Trophoblast cell (in vitro differentiated cells and primary cell): ENCODE measurements at regions not wholly inside any gene's neighbourhood (a gene's known extent, or its start where the extent isn't known, plus 50 kb on each side); places are given as distances from the start of the nearest gene placed in this dataset.

Experiments
- DNase-seq, 2 donors: peaks; one replicate each; pipeline ENCODE4 v3.0.0-alpha.2; 2016
- H2AFZ ChIP-seq: 2 replicates; pipeline ENCODE4 v1.6.1; 2013; ENCODE audit warnings: low read length, moderate library complexity, mild to moderate bottlenecking; ENCODE audit not compliant: insufficient read depth, poor library complexity
- H2AK5ac ChIP-seq: 2 replicates; pipeline ENCODE4 v1.6.1; 2013; ENCODE audit warnings: mild to moderate bottlenecking, low read length
- H2BK120ac ChIP-seq: 2 replicates; pipeline ENCODE4 v1.6.1; 2013; ENCODE audit warnings: low read length, mild to moderate bottlenecking, moderate library complexity; ENCODE audit not compliant: insufficient read depth, poor library complexity
- H2BK12ac ChIP-seq: 2 replicates; pipeline ENCODE4 v1.6.1; 2013; ENCODE audit warnings: mild to moderate bottlenecking, low read length, moderate library complexity
- H2BK5ac ChIP-seq: 2 replicates; pipeline ENCODE4 v1.6.1; 2013; ENCODE audit warnings: low read length, low read depth, moderate library complexity, mild to moderate bottlenecking; ENCODE audit not compliant: poor library complexity
- H3K14ac ChIP-seq: 2 replicates; pipeline ENCODE4 v1.6.1; 2013; ENCODE audit warnings: mild to moderate bottlenecking, low read length
- H3K18ac ChIP-seq: 2 replicates; pipeline ENCODE4 v1.6.1; 2013; ENCODE audit warnings: mild to moderate bottlenecking, low read length
- H3K23ac ChIP-seq: 2 replicates; pipeline ENCODE4 v1.6.1; 2013; ENCODE audit warnings: low read length
- H3K27ac ChIP-seq: 2 replicates; pipeline ENCODE4 v1.5.1; 2013; ENCODE audit warnings: low read depth, mild to moderate bottlenecking, inconsistent platforms, low read length, moderate library complexity
- H3K27me3 ChIP-seq: 2 replicates; pipeline ENCODE4 v1.6.1; 2013; ENCODE audit warnings: inconsistent platforms, mild to moderate bottlenecking, low read length, moderate library complexity; ENCODE audit not compliant: insufficient read depth
- H3K36me3 ChIP-seq, 2 experiments: 1 replicate in 1 of 2; 2 replicates in 1 of 2; pipeline ENCODE4 v1.6.1; 2013; ENCODE audit warnings: low read length in 2 of 2, mild to moderate bottlenecking in 2 of 2, moderate library complexity in 1 of 2; ENCODE audit not compliant: insufficient read depth in 2 of 2, control insufficient read depth in 1 of 2
- H3K4ac ChIP-seq: 2 replicates; pipeline ENCODE4 v1.6.1; 2013; ENCODE audit warnings: low read depth, mild to moderate bottlenecking, low read length, moderate library complexity
- H3K4me1 ChIP-seq, 2 experiments: 1 replicate in 1 of 2; 2 replicates in 1 of 2; pipeline ENCODE4 v1.6.1; 2013; ENCODE audit warnings: low read length in 2 of 2, mild to moderate bottlenecking in 2 of 2, moderate library complexity in 1 of 2; ENCODE audit not compliant: insufficient read depth in 2 of 2, control insufficient read depth in 1 of 2
- H3K4me2 ChIP-seq: 2 replicates; pipeline ENCODE4 v1.6.1; 2013; ENCODE audit warnings: inconsistent platforms, mild to moderate bottlenecking, low read length, moderate library complexity
- H3K4me3 ChIP-seq: 2 replicates; pipeline ENCODE4 v1.5.1; 2013; ENCODE audit warnings: mild to moderate bottlenecking, low read depth, low read length, inconsistent platforms
- H3K79me1 ChIP-seq: one replicate; pipeline ENCODE4 v1.6.1; 2013; ENCODE audit warnings: low read length
- H3K79me2 ChIP-seq: 2 replicates; pipeline ENCODE4 v1.6.1; 2013; ENCODE audit warnings: low read length, mild to moderate bottlenecking; ENCODE audit not compliant: control insufficient read depth, insufficient read depth, poor library complexity
- H3K9ac ChIP-seq: 2 replicates; pipeline ENCODE4 v1.6.1; 2013; ENCODE audit warnings: mild to moderate bottlenecking, low read length
- H3K9me3 ChIP-seq: 2 replicates; pipeline ENCODE4 v1.6.1; 2013; ENCODE audit warnings: low read depth, mild to moderate bottlenecking, control low read depth, inconsistent platforms, low read length; ENCODE audit not compliant: insufficient read depth
- H4K12ac ChIP-seq: 2 replicates; pipeline ENCODE4 v1.6.1; 2013; ENCODE audit warnings: low read depth, mild to moderate bottlenecking, low read length, moderate library complexity
- H4K8ac ChIP-seq: 2 replicates; pipeline ENCODE4 v1.6.1; 2013; ENCODE audit warnings: low read depth, mild to moderate bottlenecking, low read length, moderate library complexity
- H4K91ac ChIP-seq: one replicate; pipeline ENCODE4 v1.6.1; 2013; ENCODE audit warnings: low read depth, mild to moderate bottlenecking, low read length, moderate library complexity
- WGBS: extraction: QIAGEN DNeasy Blood & Tissue Kit; methylation state at CpG from one replicate; pipeline ENCODE4 v1.1.7; 2013; ENCODE audit warnings: missing lambda C conversion rate; ENCODE audit not compliant: insufficient read length, insufficient coverage; ENCODE audit errors: extremely low coverage; 5-methylcytosine and 5-hydroxymethylcytosine counted together

- H3K27ac ChIP-seq: no peak overlapping the region
- H3K4me2 ChIP-seq: no peak overlapping the region
- no peak overlapping the region for H2BK12ac ChIP-seq
- H4K8ac ChIP-seq: no peak overlapping the region
- H4K12ac ChIP-seq: no peak overlapping the region
- no peak overlapping the region for H3K14ac ChIP-seq
- H2AK5ac ChIP-seq: no peak overlapping the region
- H2AFZ ChIP-seq: no peak overlapping the region
- H3K9ac ChIP-seq: no peak overlapping the region
- H3K79me2 ChIP-seq: no peaks in the 10 kb centered on the region
- H3K9me3 ChIP-seq: no peaks in the 10 kb centered on the region
- no peak overlapping the region for H3K23ac ChIP-seq
- no peak overlapping the region for H3K4ac ChIP-seq
- no peak overlapping the region for H2BK5ac ChIP-seq
- no peak for DNase-seq
- H3K4me1 ChIP-seq: no peaks in the 10 kb centered on the region
- no CpG with 5 or more reads among the region's 2 CpGs for WGBS
- H3K4me3 ChIP-seq: no peak overlapping the region
- H4K91ac ChIP-seq: no peak overlapping the region
- H3K27me3 ChIP-seq: no peaks in the 10 kb centered on the region
- no peak overlapping the region for H3K18ac ChIP-seq
- H3K79me1 ChIP-seq: no peaks in the 10 kb centered on the region
- H3K36me3 ChIP-seq: no peaks in the 10 kb centered on the region
- H2BK120ac ChIP-seq: no peak overlapping the region
These were observed 205.5 kb upstream of the CDH11 start for GRCh38 chr16:65327346-65327745.

GRCh38 chr16:65323655-65324237 lies 201.9 kb upstream of the CDH11 start:
- no peaks in the 10 kb centered on the region for H3K9me3 ChIP-seq
- no peaks in the 10 kb centered on the region for H3K4me1 ChIP-seq
- H2BK120ac ChIP-seq: no peak overlapping the region
- no peak overlapping the region for H3K9ac ChIP-seq
- no peak overlapping the region for H2BK12ac ChIP-seq
- no peak overlapping the region for H3K4me3 ChIP-seq
- H3K23ac ChIP-seq: no peak overlapping the region
- no peak overlapping the region for H4K12ac ChIP-seq
- H3K14ac ChIP-seq: no peak overlapping the region
- H2AFZ ChIP-seq: no peak overlapping the region
- no peak for DNase-seq
- no peaks in the 10 kb centered on the region for H3K36me3 ChIP-seq
- H3K27ac ChIP-seq: no peak overlapping the region
- H4K8ac ChIP-seq: no peak overlapping the region
- no peak overlapping the region for H3K4me2 ChIP-seq
- no peak overlapping the region for H3K18ac ChIP-seq
- no CpG with 5 or more reads among the region's 2 CpGs for WGBS
- no peaks in the 10 kb centered on the region for H3K27me3 ChIP-seq
- no peak overlapping the region for H2AK5ac ChIP-seq
- no peaks in the 10 kb centered on the region for H3K79me1 ChIP-seq
- H4K91ac ChIP-seq: no peak overlapping the region
- H2BK5ac ChIP-seq: no peak overlapping the region
- H3K79me2 ChIP-seq: no peaks in the 10 kb centered on the region
- no peak overlapping the region for H3K4ac ChIP-seq

DNA sequence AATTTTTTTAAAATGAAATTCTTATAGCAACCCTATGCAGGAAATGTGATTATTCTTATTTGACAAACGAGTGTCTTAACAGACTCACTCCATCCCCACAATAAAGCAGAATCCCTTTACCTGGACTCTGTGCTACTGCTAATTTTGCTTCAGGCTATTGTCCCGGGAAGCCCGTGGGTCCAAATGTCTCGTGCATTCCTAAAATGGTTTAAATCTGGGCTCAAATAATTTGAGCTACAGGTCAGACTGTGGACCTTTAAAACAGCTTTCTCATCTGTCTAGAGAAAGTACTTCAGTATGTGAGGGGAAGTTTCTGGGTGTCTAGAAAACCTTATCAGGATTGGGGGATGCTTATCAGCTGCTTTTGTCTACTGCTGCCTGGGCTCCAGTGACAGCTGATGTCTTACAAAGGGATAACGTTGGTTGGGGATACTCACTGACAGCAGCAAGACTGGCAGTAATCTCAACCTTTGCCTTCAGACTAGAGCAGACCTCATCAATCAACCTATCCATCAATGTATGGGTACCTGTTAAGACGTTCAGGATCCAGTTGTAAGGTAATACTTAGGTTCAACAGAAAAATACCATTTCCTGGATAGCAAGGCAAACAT lies 197.9 kb upstream of the CDH11 start:
- Histone ChIP-seq H2AFZ (no peak overlapping the region), H3K23ac (no peak overlapping the region), H4K8ac (no peak overlapping the region), H2BK120ac (no peak overlapping the region), H2BK5ac (no peak overlapping the region), H3K4ac (no peak overlapping the region), H3K4me2 (no peak overlapping the region), H3K4me3 (no peak overlapping the region), H3K18ac (no peak overlapping the region), H3K4me1 (peaks cover 0 to 9% of the 10 kb centered on the region in 2 experiments), H3K36me3 (no peaks in the 10 kb centered on the region), H3K9me3 (no peaks in the 10 kb centered on the region), H2AK5ac (no peak overlapping the region), H4K91ac (no peak overlapping the region), H2BK12ac (no peak overlapping the region), H4K12ac (no peak overlapping the region), H3K14ac (no peak overlapping the region), H3K79me2 (no peaks in the 10 kb centered on the region), H3K27me3 (no peaks in the 10 kb centered on the region), H3K79me1 (peaks cover 6% of the 10 kb centered on the region), H3K9ac (no peak overlapping the region), H3K27ac (peak overlapping the region; percentile 1)
- no CpG with 5 or more reads among the region's 6 CpGs for WGBS
- DNase-seq: peak in 1 of 2 donors; percentile 35

DNA sequence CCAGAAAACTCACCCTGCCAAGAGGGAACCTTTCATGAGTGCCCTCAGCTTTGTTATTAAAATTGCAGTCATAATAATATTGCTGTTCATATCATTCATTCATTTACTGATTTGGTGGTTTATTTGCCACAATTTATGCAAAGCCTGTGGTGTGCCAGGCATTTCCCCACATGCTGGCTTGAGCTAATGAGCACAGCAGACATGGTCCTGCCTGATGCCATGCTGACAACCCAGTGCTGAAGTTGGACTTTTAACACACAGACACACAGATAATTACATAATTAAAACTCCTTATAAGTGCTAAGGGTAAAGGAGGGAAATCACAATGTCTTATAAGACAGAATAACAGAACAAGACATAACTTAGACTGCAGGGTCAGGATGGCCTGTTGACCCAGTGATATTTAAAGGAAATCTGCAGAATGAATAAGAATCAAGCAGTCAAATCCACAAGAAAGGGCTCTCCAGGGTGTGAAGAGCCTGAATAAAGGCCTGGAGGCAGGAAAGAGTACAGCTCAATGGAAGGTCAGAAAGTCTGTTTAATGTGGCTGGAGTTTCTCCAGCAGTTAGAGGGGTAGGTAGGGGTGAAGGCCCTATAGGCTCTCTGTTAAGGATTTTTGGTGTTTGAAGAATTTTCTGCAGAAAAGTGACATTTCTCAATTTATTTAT lies 196.9 kb upstream of the CDH11 start:
- Histone ChIP-seq H3K79me2 (no peaks in the 10 kb centered on the region), H3K27me3 (no peaks in the 10 kb centered on the region), H3K36me3 (no peaks in the 10 kb centered on the region), H3K9me3 (no peaks in the 10 kb centered on the region), H3K23ac (no peak overlapping the region), H4K12ac (no peak overlapping the region), H3K14ac (no peak overlapping the region), H3K27ac (peak overlapping the region; percentile 78), H2BK12ac (peak overlapping the region; percentile 80), H3K4ac (no peak overlapping the region), H3K4me2 (no peak overlapping the region), H3K79me1 (peaks cover 6% of the 10 kb centered on the region), H3K4me1 (peaks cover 0 to 9% of the 10 kb centered on the region in 2 experiments), H2AFZ (no peak overlapping the region), H3K4me3 (no peak overlapping the region), H2BK5ac (peak overlapping the region; percentile 87), H3K9ac (no peak overlapping the region), H4K91ac (peak overlapping the region; percentile 80), H2BK120ac (peak overlapping the region; percentile 79), H3K18ac (no peak overlapping the region), H2AK5ac (no peak overlapping the region), H4K8ac (no peak overlapping the region)
- no peak for DNase-seq
